ENCODE measurements at regions not wholly inside any gene's neighbourhood (a gene's known extent, or its start where the extent isn't known, plus 50 kb on each side); places are given as distances from the start of the nearest gene placed in this dataset.
"Not testable (repeated sequence)": the region's sequence is repeated elsewhere in the genome, so short reads cannot be mapped to it uniquely, and the experiment has no call there.

GRCh38 chr10:10039595-10039994, 978.1 kb upstream of the CELF2 start:
- DNase-seq: no peak

- DNase-seq: no peak
Measured at GRCh38 chr10:10043083-10043482, 974.6 kb upstream of the CELF2 start.

GRCh38 chr10:10044922-10045764, 972.5 kb upstream of the CELF2 start:
- DNase-seq: no peak

DNA sequence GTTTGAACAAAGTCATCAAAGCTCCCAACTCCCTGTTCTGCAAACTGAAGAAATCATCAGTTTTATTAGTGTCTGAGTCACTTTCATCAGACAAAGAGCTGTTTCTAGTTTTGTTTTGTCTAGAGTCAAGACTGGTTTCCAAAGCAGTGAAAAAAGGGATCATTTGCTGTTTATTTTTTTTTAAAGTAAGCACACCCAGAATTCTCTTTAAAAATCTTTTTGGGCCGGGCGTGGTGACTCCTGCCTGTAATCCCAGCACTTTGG, 972.0 kb upstream of the CELF2 start:
- DNase-seq: no peak

- DNase-seq: no peak
Measured at GRCh38 chr10:10047426-10047825, 970.2 kb upstream of the CELF2 start.

DNA sequence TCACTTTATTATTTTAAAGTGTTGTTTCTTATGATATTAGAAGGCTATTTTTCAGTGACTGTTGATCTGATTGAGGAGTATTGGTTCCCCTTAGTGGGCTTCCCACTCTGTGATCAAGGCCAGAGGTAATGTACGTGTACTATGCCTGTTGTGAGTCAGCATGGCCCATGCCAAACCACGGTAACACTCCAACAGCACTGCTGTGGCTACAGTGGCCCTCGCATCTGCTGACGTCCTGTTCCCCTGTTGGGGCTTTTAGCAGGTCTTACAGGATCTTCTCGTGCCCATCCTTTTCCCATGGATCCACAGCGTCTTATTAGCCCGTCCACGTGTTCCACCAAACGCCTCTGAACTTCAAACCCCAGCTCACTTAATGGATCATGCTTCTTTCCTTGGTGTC, 964.6 kb upstream of the CELF2 start:
- DNase-seq: no peak

GRCh38 chr10:10054466-10054865, 963.2 kb upstream of the CELF2 start:
- no peak for DNase-seq

DNA sequence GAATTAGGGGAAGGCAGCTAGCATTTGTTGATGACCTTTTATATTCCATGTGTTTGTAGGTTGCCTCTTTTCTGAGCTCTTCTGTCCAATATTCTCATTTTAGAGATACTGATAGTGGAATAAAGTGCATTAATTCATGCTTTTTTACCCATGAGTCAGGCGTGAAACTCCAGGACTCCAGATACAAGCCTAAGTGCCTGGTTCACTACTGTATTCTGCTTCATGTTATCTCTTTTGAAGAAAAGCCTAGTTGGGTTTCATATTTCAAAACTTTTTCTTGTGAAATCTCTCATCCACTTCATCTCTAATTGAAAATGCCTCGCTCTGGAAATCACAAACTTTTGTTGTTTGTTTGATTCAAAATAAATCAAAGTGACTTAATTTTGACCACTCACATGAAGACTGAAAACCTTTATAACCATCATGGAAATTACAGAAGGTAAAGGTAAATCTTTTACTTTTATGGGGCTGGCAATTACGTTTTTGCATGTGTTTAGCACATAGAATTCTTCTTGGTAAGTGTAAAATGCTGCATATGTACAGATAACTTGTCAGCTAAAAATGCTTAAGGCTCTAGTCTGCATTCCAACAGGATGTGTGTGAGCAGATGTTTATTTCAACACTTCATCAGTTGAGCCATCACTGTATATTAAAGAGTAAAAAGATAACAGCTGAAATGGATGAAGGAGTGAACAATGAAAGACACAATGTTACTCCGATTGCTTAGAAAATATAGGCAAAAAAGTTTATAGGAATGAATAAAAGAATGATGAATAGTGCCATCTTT, 961.8 kb upstream of the CELF2 start:
- no peak for DNase-seq

DNA sequence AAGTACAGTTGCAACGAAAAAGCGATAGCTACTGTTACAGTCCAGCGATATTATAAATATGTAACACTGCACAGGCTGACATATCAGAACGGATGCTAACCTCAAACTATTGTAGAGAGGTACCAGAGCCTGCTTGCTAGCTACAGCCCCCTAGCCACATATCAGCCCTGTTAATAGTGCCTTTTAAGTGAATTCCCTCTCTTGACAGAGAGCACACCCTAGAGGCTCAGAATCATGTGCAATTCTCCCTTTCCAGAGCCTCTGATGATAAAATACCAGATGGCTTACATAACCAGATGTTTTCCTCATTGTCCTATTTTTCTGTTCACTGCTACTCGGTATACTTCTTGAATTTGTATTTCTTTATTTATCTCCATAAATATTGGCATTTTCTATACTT, 960.7 kb upstream of the CELF2 start:
- no peak for DNase-seq

DNA sequence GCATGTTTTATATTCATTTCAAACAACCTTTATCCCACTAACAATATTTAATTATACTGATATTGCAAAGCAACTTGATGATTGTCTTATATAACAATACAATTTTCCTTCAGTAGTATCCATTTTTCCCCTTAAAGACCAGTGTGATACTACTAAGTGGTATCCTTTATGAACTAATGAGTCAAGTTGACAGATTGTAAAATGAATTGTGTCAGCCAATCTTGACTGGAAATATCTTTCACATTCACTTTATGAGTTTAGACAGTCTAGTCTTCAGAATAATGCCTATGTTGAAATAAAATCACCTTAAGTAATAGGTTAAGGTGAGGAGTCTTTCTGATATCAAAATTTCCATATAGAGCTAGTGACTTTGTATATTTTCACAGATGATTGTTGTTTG, 950.0 kb upstream of the CELF2 start:
- DNase-seq: no peak

DNA sequence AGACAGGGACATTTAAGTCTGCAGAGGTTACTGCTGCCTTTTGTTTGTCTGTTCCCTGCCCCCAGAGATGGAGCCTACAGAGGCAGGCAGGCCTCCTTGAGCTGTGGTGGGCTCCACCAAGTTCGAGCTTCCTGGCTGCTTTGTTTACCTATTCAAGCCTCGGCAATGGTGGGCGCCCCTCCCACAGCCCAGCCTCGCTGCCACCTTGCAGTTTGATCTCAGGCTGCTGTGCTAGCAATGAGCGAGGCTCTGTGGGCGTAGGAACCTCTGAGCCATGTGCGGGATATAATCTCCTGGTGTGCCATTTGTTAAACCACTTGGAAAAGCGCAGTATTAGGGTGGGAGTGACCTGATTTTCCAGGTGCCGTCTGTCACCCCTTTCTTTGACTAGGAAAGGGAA, 942.8 kb upstream of the CELF2 start:
- not testable (repeated sequence) for DNase-seq

DNA sequence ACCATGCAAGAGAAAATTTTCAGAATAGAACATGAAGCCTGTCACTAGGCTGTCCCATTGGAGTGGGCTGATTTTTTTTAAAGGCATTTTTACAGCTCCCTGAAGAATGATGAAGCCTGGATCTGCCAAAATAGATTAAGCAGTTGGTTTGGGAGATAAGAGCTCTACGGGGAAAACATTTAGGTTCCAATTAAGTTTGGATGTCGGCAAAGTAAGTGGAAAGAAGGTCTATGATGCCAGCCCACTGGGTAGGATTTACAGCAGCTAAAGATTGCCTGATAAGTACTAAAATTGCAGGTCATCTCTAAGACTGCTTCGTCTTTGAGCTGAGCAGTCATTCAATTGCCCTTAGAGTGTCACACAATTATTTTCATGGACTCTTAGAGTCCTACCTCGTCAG, 939.2 kb upstream of the CELF2 start:
- DNase-seq: no peak

GRCh38 chr10:10092581-10092980, 925.1 kb upstream of the CELF2 start:
- DNase-seq: no peak

DNA sequence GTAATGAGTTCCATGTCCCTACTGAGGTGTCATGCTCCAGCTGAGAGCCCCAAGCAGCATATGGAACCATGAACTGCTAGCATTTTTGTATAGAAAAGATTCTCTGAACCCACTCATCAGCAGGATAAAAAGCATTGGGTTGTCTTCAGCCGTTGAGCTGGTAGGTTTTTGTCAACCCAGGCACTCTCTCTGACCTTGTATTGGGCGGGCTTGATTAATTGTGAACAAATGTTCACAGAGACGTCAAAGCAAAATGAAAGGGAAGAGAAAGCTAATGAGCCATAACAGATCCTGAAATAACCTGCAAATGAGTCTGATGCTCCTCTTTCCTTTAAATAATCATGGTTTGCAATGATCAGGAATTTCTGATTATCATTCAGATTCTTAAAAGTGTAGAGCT, 924.7 kb upstream of the CELF2 start:
- no peak for DNase-seq

GRCh38 chr10:10094691-10095090, 923.0 kb upstream of the CELF2 start:
- no peak for DNase-seq

DNA sequence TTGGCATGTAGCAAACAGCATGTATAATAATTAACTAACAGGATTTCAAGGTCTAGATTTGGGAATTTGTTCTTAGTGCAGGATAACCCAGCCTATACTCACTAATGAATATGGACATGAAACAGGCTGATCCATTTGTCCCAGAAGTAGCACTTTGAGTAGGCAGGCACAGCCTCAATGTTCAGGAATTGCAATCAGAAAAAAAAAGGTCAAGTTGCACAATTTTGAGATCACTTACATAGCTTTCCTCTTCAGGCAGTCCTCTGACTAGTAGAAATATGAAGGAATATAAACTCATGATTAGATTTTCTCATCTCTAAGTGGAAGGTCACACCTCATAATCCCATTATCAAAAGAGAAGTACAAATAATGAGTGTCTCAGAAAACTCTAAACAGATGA, 921.4 kb upstream of the CELF2 start:
- DNase-seq: no peak

- DNase-seq: no peak
Measured at GRCh38 chr10:10096898-10097297, 920.8 kb upstream of the CELF2 start.

DNA sequence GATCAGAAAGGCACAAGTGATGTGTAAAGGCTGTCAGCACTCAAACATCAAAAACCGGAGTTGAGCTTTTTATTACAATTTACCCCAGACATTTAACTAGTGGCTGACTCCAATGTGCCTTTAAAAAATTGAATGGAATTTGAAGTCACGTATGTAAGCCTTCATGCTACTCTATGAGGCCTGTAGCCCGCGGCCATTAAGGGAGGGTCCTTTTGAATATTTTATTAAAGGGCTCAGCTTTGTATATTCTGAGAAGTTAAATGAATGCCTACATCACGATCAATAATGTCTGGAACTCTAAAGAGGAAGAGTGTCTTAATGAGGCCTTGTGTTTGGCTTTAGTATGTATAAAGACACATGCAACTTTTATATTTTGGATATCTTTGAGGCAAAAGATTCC, 916.6 kb upstream of the CELF2 start:
- no peak for DNase-seq

DNA sequence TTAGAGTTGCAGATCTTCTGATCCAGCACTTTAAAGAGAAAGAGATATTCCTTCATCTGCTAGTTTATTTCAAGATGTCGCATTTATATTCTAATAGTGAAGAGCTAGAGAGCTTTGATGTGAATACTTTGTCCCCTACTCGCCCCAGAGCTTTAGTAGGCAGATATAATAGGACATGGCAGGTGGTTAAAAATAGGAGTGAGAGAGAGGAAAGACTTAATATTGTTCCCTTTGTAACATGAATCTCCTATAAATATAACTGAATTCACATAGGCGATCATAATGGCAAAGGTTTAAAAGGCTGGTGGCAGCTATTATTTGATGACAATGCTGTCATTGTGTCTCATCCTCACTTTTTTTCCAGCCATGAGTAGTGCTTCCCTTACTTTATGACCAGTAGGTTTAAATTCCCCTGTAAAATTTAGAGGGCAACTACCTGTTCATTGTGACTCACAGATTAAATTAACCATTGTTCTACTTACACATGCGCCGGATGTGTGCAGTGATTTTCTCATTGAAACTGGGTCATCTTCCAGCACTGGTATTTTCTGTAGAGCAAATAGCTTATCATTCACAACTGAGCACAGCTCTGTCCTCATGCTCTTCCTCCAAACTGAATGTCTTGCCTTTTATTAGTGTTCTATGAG, 906.7 kb upstream of the CELF2 start:
- DNase-seq: no peak

DNA sequence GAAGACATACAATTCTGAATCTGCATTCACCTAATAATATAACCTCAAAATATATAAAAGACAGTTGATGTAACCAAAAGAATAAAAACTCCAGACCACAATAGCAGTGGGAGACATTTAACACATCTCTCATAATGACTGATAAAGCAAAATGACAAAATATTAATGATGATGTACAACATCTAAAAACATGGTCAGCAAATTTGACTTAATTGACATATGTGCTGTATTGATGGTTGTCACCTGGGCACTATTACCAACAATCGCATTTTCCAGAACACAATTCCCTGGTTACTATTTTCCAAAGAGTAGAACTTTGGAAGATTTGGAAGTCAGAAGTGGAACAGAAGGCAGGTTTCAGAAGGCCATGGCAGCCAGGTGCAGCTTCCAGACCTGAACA, 899.5 kb upstream of the CELF2 start:
- DNase-seq: no peak

- no peak for DNase-seq
Measured at GRCh38 chr10:10120671-10121070, 897.0 kb upstream of the CELF2 start.

- DNase-seq: no peak
Measured at GRCh38 chr10:10125676-10126075, 892.0 kb upstream of the CELF2 start.

DNA sequence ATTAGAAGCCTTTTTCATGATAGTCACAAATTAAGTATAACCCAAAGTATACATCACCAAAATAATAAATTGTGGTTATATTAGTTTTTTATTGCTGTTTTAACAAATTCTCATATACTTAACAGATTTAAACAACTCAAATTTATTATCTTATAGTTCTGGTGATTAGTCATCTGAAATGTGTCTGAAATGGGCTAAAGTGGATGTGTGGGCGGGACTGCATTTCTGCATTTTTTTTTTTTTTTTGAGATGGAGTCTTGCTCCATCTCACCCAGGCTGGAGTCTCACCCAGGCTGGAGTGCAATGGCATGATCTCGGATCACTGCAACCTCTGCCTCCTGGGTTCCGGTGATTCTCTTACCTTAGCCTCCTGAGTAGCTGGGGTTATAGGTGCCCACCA, 891.5 kb upstream of the CELF2 start:
- no peak for DNase-seq

DNA sequence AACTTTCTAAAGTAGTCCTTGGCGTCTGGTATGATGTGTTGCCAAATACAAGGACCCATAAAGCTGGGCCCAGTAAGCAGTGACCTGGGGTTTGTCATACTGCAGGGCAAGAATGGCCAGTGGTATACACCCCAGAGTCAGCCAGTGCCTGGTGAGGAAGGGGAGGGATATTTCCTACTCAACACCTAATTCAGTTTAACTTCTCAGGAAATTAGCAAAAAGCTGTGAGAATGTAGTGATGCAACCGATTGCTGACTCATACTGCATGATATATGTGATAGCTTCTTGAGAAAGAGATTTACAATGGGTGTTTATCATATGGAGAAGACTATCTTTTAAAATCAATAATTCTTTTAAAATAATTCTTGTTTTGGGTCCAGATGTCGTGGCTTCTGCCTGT, 889.3 kb upstream of the CELF2 start:
- DNase-seq: no peak

All from CD4-positive, alpha-beta T cell treated with Interleukin-15 for 1 hour (primary cell).